Osteoblast (primary cell): ENCODE measurements at regions not wholly inside any gene's neighbourhood (a gene's known extent, or its start where the extent isn't known, plus 50 kb on each side); places are given as distances from the start of the nearest gene placed in this dataset.

Experiments used
- DNase-seq: peaks from one replicate; pipeline ENCODE4 v3.0.0; 2011; ENCODE audit warnings: low spot score, mixed read lengths; ENCODE audit not compliant: insufficient read length; ENCODE audit errors: missing footprints
- H2AFZ ChIP-seq: 2 replicates; pipeline ENCODE4 v1.6.0; 2011; ENCODE audit warnings: mild to moderate bottlenecking, low read length
- H3K27ac ChIP-seq: 2 replicates; pipeline ENCODE4 v1.5.1; 2011; ENCODE audit warnings: mild to moderate bottlenecking, low read depth, low read length, moderate library complexity
- H3K27me3 ChIP-seq: 2 replicates; pipeline ENCODE4 v1.6.0; 2012; ENCODE audit warnings: mild to moderate bottlenecking, control low read depth, inconsistent platforms, low read length, moderate library complexity; ENCODE audit not compliant: insufficient read depth
- H3K36me3 ChIP-seq: 2 replicates; pipeline ENCODE4 v1.5.1; 2011; ENCODE audit warnings: mild to moderate bottlenecking, low read length, control low read depth, moderate library complexity; ENCODE audit not compliant: insufficient read depth
- H3K4me1 ChIP-seq: 2 replicates; pipeline ENCODE4 v1.5.1; 2011; ENCODE audit warnings: mild to moderate bottlenecking, low read length, control low read depth, moderate library complexity; ENCODE audit not compliant: insufficient read depth
- H3K4me2 ChIP-seq: 2 replicates; pipeline ENCODE4 v1.6.0; 2011; ENCODE audit warnings: mild to moderate bottlenecking, low read length; ENCODE audit not compliant: insufficient read depth
- H3K4me3 ChIP-seq: fragments of 200-600 bp; sonication (generic); 3 replicates; pipeline ENCODE4 v1.5.1; 2012; ENCODE audit warnings: mild to moderate bottlenecking, low read length, inconsistent platforms; ENCODE audit not compliant: insufficient read depth
- H3K79me2 ChIP-seq: 2 replicates; pipeline ENCODE4 v1.6.0; 2012; ENCODE audit warnings: mild to moderate bottlenecking, low read length, control low read depth, inconsistent platforms; ENCODE audit not compliant: insufficient read depth
- H3K9me3 ChIP-seq: 2 replicates; pipeline ENCODE4 v1.5.1; 2011; ENCODE audit warnings: low read depth, low read length, control low read depth
- H4K20me1 ChIP-seq: 2 replicates; pipeline ENCODE4 v1.6.0; 2012; ENCODE audit warnings: mild to moderate bottlenecking, low read length, control low read depth; ENCODE audit not compliant: insufficient read depth
- TF ChIP-seq, protein P1 (sequence below): IDR thresholded peaks from 2 replicates; pipeline ENCODE4 v1.5.1; 2011; ENCODE audit warnings: mild to moderate bottlenecking, low read depth, low read length, moderate library complexity; ENCODE audit errors: extremely low read depth

DNA sequence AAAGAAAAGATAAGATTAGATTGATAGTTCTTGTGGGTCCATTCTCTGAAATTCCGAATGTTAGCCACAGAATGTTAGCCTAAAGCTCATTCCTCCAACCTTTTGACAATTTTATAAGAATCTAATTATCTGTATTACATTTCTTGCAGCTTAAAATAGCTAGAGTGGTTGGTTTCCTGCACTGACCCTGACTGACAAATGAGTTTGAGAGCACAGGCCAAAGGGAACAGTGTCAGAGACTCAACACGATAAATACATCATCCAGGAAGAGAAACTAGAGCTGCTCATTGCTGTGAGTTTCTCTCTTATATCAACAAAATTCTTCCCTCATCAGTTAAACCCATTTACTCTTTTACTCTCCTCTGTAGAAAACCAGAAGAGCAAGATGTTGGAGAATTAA, 82.1 kb upstream of the PPM1J start:
- Histone ChIP-seq H3K4me1 (no peaks in the 10 kb centered on the region), H3K27me3 (no peaks in the 10 kb centered on the region), H3K36me3 (no peaks in the 10 kb centered on the region), H3K4me3 (no peak overlapping the region), H2AFZ (no peak overlapping the region), H3K27ac (no peak overlapping the region), H3K4me2 (no peak overlapping the region), H3K79me2 (no peaks in the 10 kb centered on the region), H4K20me1 (no peaks in the 10 kb centered on the region), H3K9me3 (no peaks in the 10 kb centered on the region)
- TF ChIP-seq, protein P1, sequence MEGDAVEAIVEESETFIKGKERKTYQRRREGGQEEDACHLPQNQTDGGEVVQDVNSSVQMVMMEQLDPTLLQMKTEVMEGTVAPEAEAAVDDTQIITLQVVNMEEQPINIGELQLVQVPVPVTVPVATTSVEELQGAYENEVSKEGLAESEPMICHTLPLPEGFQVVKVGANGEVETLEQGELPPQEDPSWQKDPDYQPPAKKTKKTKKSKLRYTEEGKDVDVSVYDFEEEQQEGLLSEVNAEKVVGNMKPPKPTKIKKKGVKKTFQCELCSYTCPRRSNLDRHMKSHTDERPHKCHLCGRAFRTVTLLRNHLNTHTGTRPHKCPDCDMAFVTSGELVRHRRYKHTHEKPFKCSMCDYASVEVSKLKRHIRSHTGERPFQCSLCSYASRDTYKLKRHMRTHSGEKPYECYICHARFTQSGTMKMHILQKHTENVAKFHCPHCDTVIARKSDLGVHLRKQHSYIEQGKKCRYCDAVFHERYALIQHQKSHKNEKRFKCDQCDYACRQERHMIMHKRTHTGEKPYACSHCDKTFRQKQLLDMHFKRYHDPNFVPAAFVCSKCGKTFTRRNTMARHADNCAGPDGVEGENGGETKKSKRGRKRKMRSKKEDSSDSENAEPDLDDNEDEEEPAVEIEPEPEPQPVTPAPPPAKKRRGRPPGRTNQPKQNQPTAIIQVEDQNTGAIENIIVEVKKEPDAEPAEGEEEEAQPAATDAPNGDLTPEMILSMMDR, result no peak
- no peak for DNase-seq

DNA sequence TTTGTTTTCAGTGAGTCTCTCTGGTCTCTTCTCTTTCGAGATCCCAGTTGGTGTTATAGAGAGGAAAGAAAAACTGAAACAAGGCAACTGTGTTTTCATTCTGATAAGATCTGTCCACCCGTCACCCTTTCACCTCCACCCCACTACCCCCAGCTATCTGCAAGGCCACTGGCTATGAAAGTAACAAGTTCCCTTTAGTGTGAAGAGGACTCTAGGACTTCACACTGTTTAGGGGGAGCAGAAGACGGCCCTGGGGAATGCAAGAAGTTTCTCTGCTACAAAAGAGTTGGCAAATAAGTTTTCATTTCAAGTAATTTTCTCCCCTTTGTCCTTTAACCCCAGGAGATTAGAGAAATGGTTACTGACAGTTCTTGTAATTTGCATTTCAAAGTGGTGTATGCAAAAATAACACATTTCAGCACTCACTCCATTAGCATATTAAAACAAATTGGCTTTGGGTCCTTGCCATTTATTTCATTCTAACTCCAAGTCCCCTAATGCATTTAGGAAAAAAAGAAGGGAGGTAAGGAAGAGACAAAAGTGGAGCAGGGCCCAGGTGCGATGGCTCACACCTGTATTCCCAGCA, 79.6 kb upstream of the PPM1J start:
- Histone ChIP-seq H2AFZ (no peak overlapping the region), H4K20me1 (no peaks in the 10 kb centered on the region), H3K27ac (no peak overlapping the region), H3K36me3 (no peaks in the 10 kb centered on the region), H3K4me3 (no peak overlapping the region), H3K4me1 (peaks cover 8% of the 10 kb centered on the region), H3K9me3 (no peaks in the 10 kb centered on the region), H3K27me3 (no peaks in the 10 kb centered on the region), H3K79me2 (no peaks in the 10 kb centered on the region), H3K4me2 (no peak overlapping the region)
- TF ChIP-seq, protein P1, result no peak
- no peak for DNase-seq

DNA sequence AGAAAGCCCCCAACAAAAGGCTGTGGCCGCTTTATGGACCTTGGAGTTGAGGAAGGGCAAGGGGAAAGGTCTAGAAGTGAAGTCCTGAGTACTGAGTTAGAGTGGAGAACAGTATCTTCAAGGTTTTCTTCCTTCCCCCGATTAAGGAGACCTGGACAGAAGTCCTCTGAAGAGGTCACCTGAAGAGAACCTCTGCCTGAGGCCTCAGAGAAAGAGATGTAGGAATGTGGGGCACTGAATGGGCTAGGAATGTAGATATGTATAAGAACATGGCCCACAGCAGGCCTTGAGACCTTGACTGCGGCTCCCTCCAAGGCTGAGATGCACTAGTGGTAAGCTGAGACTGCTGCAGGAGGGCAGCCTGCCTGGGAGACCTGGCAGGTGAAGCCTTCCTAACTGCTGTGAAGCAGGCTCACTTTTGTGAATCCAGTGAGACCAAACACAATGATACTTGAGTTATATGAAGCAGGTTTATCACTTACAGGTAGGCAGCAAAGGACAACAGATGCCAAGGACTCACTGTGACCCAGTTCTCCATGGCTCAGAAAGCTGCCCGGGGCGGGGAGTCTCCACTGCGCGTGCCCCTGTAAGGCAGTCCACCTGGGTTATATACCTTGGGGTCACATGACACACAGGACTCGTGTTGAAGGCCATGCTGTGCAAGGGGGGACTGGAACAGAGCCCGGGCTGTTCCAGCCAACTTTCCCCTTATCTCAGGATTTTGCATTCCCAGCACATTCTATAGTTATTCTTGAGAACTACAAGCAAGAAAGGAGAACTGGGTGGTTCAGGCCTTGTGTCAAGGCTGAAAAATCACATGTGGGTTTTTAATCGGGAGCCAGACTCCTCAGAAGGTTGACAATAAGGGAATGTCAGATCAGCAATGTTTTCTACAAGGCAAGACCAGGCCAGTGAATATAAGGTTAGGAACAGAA, 78.8 kb upstream of the PPM1J start:
- peaks cover 8% of the 10 kb centered on the region for H3K4me1 ChIP-seq
- H4K20me1 ChIP-seq, result no peaks in the 10 kb centered on the region
- no peak overlapping the region for H2AFZ ChIP-seq
- TF ChIP-seq, protein P1, result no peak
- no peaks in the 10 kb centered on the region for H3K79me2 ChIP-seq
- H3K4me2 ChIP-seq, result no peak overlapping the region
- DNase-seq, result no peak
- no peaks in the 10 kb centered on the region for H3K27me3 ChIP-seq
- H3K4me3 ChIP-seq, result no peak overlapping the region
- no peak overlapping the region for H3K27ac ChIP-seq
- H3K9me3 ChIP-seq, result no peaks in the 10 kb centered on the region
- H3K36me3 ChIP-seq, result no peaks in the 10 kb centered on the region

DNA sequence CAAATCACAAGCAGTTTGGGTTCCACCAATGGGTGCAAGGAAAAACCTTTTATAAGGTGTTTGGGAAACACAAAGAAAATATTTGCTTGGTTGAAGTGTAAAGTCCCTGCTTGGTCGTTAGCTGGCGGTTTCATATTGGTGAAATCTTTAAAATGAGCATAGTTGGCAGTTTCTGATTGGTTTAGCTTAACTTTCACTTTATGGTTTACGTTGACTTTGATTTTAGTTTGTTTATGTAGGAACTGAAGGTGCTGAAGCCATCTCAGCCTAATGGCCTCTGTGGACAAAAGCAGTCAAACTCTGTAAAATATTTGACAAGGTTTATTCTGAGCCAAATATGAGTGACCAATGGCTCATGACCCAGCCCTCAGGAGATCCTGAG, 76.6 kb upstream of the PPM1J start:
- Histone ChIP-seq H3K4me1 (peaks cover 8% of the 10 kb centered on the region), H3K27me3 (no peaks in the 10 kb centered on the region), H2AFZ (no peak overlapping the region), H3K27ac (peak overlapping the region; percentile 32), H3K4me2 (peak overlapping the region; percentile 58), H3K9me3 (no peaks in the 10 kb centered on the region), H4K20me1 (no peaks in the 10 kb centered on the region), H3K4me3 (no peak overlapping the region), H3K79me2 (no peaks in the 10 kb centered on the region), H3K36me3 (no peaks in the 10 kb centered on the region)
- DNase-seq, result no peak
- TF ChIP-seq, protein P1, result no peak
